ENCODE measurements at regions not wholly inside any gene's neighbourhood (a gene's known extent, or its start where the extent isn't known, plus 50 kb on each side); places are given as distances from the start of the nearest gene placed in this dataset.

DNA sequence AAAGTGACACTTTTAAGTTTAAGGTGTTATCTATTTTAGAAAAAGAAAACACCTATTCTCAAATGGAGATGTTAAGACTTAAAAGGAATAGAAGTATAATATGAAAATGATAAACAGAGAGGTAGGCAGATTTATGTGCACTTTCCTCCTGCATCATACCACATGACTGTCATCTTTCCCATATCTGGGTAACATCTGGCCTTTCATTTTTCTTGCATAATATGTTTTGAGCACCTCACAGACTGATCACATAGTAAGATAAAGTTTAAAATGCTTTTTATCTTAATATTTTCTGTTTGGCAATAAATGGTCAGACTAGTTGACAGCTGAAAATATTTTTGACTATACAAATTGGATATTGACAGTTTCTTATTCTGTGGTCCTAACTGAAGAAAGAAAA, 1852.1 kb upstream of the PIK3C3 start:
- no peaks in the 10 kb centered on the region for H3K36me3 ChIP-seq
- no peaks in the 10 kb centered on the region for H3K27me3 ChIP-seq
- H3K9me3 ChIP-seq: no peaks in the 10 kb centered on the region
- no peak overlapping the region for H3K27ac ChIP-seq
- TF ChIP-seq, protein P1, sequence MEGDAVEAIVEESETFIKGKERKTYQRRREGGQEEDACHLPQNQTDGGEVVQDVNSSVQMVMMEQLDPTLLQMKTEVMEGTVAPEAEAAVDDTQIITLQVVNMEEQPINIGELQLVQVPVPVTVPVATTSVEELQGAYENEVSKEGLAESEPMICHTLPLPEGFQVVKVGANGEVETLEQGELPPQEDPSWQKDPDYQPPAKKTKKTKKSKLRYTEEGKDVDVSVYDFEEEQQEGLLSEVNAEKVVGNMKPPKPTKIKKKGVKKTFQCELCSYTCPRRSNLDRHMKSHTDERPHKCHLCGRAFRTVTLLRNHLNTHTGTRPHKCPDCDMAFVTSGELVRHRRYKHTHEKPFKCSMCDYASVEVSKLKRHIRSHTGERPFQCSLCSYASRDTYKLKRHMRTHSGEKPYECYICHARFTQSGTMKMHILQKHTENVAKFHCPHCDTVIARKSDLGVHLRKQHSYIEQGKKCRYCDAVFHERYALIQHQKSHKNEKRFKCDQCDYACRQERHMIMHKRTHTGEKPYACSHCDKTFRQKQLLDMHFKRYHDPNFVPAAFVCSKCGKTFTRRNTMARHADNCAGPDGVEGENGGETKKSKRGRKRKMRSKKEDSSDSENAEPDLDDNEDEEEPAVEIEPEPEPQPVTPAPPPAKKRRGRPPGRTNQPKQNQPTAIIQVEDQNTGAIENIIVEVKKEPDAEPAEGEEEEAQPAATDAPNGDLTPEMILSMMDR (IDR thresholded peaks at IDR 0.05): no peak
- TF ChIP-seq POLR2AphosphoS5 (IDR thresholded peaks at IDR 0.05): no peak
- no peak for TF ChIP-seq POLR2A (IDR thresholded peaks at IDR 0.05)
- H3K4me1 ChIP-seq: no peaks in the 10 kb centered on the region
- intact Hi-C loops (cut with DNase I; ENCODE audit: low total_unique reads): no loop called here
- no peak overlapping the region for H3K4me3 ChIP-seq
- DNase-seq (ENCODE audit: low spot score in 2 of 2): no peak

DNA sequence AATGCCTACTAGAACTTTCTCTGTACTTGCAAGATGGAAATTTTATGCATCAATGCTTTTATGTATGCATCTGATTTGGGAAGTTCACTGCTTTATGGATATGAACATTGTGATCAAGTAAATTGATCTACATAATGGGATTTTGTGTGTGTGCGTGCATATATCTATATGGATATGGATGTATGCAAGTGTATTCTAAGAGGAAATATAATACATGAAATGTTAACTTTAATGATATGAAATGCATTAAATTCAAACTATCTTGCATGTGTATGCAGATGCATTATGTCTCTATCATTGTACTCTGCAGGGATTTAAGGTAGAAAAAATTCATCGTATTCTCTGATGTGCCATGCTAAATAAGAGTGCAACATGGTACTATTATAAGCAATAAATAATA, 1855.4 kb upstream of the PIK3C3 start:
- no peak overlapping the region for H3K27ac ChIP-seq
- intact Hi-C loops (cut with DNase I; ENCODE audit: low total_unique reads): loop anchor here (5.0 kb wide), 1 partner anchor 1362 kb away; no protein-coding TSS in a partner anchor
- TF ChIP-seq POLR2A (IDR thresholded peaks at IDR 0.05) (no peak), POLR2AphosphoS5 (IDR thresholded peaks at IDR 0.05) (no peak)
- TF ChIP-seq, protein P1 (IDR thresholded peaks at IDR 0.05): no peak
- no peak overlapping the region for H3K4me3 ChIP-seq
- no peaks in the 10 kb centered on the region for H3K36me3 ChIP-seq
- H3K4me1 ChIP-seq: no peaks in the 10 kb centered on the region
- H3K27me3 ChIP-seq: no peaks in the 10 kb centered on the region
- no peak for DNase-seq (ENCODE audit: low spot score in 2 of 2)
- no peaks in the 10 kb centered on the region for H3K9me3 ChIP-seq

DNA sequence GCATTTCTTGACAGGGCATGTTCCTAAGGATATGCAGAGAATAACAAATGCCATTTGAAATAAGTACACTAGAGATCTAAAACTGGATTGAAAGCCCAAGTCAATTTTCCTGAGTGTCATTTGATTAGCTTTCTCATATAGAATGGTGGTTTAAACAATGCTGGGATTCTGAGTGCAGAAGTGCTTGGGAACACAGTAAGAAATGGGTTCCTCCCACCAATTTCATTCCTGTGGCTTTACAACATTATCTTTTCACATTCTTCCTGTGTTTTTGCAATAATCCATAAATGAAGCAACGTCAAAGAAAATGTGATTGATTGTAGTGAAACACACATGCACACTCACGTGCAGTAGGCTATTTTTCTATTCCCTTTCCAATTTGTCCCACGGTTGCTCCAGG, 1858.4 kb upstream of the PIK3C3 start:
- Histone ChIP-seq H3K9me3 (no peaks in the 10 kb centered on the region), H3K4me1 (no peaks in the 10 kb centered on the region)

DNA sequence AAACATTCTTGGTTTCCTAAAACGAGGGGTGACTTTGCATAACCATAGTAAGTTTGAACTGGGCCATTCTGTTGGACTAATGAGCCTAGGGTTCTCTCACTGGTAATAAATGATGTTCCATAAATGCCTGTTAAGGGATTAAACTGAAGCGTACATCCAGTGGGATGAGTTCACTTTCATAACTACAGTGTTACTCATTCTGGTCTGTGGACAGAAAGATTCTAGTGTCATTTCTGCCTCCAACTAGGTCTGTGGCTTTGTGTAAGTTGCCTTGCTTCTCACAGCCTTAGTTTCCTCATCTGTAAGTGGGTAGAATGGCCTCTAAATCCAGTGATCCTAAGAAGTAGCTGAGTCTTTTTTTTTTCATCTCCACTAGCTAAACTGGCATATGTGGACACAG, 1860.6 kb upstream of the PIK3C3 start:
- no peaks in the 10 kb centered on the region for H3K4me1 ChIP-seq
- no peaks in the 10 kb centered on the region for H3K27me3 ChIP-seq
- no peak overlapping the region for H3K27ac ChIP-seq
- H3K36me3 ChIP-seq: no peaks in the 10 kb centered on the region
- intact Hi-C loops (cut with DNase I; ENCODE audit: low total_unique reads): no loop called here
- DNase-seq (ENCODE audit: low spot score in 2 of 2): no peak
- H3K4me3 ChIP-seq: no peak overlapping the region
- no peaks in the 10 kb centered on the region for H3K9me3 ChIP-seq
- TF ChIP-seq, protein P1 (IDR thresholded peaks at IDR 0.05): no peak
- TF ChIP-seq POLR2AphosphoS5 (IDR thresholded peaks at IDR 0.05) (no peak), POLR2A (IDR thresholded peaks at IDR 0.05) (no peak)

More for the DNA sequence above, 1858.4 kb upstream of the PIK3C3 start:
- intact Hi-C loops (cut with DNase I; ENCODE audit: low total_unique reads): loop anchor here (5.0 kb wide), 1 partner anchor 1359 kb away; no protein-coding TSS in a partner anchor
- Histone ChIP-seq H3K27ac (no peak overlapping the region), H3K27me3 (no peaks in the 10 kb centered on the region), H3K36me3 (no peaks in the 10 kb centered on the region), H3K4me3 (no peak overlapping the region)
- DNase-seq (ENCODE audit: low spot score in 2 of 2): no peak
- TF ChIP-seq, protein P1 (IDR thresholded peaks at IDR 0.05): no peak
- TF ChIP-seq POLR2A (IDR thresholded peaks at IDR 0.05): no peak
- TF ChIP-seq POLR2AphosphoS5 (IDR thresholded peaks at IDR 0.05): no peak

DNA sequence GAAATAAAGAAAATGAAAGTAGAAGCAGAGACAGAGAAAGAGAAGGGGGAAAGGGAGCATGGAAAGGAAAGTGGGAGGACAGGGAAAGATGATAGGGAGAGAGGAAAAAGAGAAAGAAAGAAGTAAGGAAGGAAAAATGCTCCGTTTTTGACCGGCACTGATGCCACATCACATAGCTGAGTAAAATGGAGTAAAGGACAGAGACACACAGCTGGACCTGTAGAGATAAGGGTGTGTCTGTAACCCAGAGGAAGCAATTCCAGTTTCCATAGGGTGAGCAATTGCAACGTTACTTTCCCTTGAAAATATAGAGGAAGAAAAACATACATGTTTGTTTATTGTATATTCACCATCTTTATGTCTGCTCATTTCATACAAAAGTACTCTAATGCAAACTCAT, 1866.9 kb upstream of the PIK3C3 start:
- no peak for DNase-seq (ENCODE audit: low spot score in 2 of 2)
- Histone ChIP-seq H3K9me3 (no peaks in the 10 kb centered on the region), H3K27ac (no peak overlapping the region), H3K4me1 (no peaks in the 10 kb centered on the region), H3K27me3 (no peaks in the 10 kb centered on the region), H3K4me3 (peak overlapping the region in 2 of 3 donors; percentile 17 to 32), H3K36me3 (no peaks in the 10 kb centered on the region)
- intact Hi-C loops (cut with DNase I; ENCODE audit: low total_unique reads): no loop called here
- no peak for TF ChIP-seq POLR2AphosphoS5 (IDR thresholded peaks at IDR 0.05)
- no peak for TF ChIP-seq POLR2A (IDR thresholded peaks at IDR 0.05)
- TF ChIP-seq, protein P1 (IDR thresholded peaks at IDR 0.05): no peak
